ENCODE measurements at regions not wholly inside any gene's neighbourhood (a gene's known extent, or its start where the extent isn't known, plus 50 kb on each side); places are given as distances from the start of the nearest gene placed in this dataset.

DNA sequence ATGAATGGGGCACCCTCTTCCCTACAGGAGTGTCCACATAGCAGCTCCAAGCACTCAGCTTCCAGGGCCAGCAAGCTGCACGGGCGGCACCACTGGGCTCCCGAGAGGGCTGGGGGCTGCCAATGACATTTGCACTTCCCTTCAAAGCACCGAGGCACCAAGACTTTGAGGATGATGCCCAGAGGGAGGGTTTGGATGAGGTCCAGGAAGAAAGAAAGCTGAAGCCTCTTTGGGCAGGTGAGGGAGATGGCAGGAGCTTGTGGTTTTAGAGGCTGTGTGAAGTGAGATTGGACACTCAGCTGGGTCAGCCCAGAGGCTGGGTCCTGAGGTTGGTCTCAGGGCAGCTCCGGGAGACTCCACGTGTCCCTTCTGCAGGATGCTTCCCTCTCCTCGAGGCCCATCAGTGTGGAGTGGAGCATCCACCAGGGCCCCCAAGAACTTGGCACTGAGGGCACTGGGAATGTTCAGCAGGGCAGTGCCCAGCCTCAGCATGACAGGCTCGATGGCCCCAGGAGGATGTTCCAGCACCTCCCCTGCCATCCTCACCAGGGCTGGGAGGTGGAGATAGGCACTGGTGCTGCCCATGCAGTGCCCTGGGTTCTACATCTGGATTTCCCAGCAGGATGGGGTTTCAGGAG lies 54.9 kb upstream of the IGFBP3 start:
- DNase-seq (ENCODE audit: low read depth), result no peak
- TF ChIP-seq, protein P1, sequence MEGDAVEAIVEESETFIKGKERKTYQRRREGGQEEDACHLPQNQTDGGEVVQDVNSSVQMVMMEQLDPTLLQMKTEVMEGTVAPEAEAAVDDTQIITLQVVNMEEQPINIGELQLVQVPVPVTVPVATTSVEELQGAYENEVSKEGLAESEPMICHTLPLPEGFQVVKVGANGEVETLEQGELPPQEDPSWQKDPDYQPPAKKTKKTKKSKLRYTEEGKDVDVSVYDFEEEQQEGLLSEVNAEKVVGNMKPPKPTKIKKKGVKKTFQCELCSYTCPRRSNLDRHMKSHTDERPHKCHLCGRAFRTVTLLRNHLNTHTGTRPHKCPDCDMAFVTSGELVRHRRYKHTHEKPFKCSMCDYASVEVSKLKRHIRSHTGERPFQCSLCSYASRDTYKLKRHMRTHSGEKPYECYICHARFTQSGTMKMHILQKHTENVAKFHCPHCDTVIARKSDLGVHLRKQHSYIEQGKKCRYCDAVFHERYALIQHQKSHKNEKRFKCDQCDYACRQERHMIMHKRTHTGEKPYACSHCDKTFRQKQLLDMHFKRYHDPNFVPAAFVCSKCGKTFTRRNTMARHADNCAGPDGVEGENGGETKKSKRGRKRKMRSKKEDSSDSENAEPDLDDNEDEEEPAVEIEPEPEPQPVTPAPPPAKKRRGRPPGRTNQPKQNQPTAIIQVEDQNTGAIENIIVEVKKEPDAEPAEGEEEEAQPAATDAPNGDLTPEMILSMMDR (IDR thresholded peaks at IDR 0.05; ENCODE audit: control insufficient read depth, extremely low read depth, insufficient read depth), result no peak
- no peak overlapping the region for H3K4me3 ChIP-seq (ENCODE audit: low read depth, low read length)

DNA sequence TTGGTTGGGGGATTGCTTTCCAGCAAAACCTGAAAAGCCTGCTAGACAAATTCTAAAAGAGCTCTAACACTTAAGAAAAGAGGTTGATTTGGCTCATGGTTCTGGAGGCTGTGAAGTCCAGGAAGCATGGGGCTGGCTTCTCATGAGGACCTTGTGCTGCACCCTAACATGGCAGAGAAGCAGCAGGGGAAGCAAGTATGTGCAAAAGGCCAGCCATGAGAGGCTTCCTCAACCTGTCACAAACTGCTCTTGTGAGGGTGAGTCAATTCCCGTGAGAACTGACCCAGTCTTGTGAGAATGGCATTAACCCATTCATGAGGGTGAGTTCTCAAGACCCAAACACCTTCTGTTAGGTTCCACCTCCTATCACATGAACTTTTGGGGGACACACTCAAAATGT lies 54.3 kb upstream of the IGFBP3 start:
- TF ChIP-seq, protein P1 (IDR thresholded peaks at IDR 0.05; ENCODE audit: control insufficient read depth, extremely low read depth, insufficient read depth), result no peak
- no peak overlapping the region for H3K4me3 ChIP-seq (ENCODE audit: low read depth, low read length)
- DNase-seq (ENCODE audit: low read depth), result no peak

DNA sequence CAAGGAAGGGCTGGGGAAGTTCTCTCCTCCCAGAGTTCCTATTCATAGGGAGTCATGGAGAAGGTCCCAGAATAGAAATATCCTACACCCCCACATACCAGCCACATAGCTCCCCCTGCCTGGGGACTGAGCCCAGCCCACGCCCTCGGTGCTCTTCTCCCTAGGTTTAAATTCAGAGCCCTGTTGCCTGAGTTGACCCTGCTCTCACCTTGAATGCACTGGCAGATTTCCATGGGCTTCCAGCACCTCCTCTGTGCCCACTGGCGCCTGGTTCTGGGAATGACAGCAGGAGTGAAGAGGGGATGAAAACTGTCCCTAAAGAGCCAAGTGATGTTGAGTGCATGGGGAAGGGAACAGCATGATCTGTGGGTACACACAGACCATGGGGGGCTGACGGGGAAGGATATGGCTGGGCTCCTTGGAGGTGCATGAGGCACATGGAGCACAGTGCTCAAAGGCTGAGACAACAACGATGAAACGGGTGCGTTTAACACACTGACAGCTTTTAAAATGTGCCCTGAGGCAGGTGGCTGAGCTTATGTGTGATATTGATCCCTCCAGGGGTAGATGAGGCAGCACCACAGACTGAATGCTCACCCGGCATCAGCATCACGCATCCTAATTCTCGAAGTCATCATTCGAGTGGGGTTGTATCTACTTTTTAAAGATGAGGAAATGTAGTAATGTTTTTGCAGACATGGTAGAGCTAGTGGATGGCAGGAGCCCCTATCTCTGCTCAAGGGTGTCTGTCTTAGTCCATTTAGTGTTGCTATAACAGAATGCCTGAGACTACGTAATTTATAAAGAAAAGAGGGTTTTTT lies 53.7 kb upstream of the IGFBP3 start:
- H3K4me3 ChIP-seq (ENCODE audit: low read depth, low read length), result no peak overlapping the region
- DNase-seq (ENCODE audit: low read depth), result no peak
- TF ChIP-seq, protein P1 (IDR thresholded peaks at IDR 0.05; ENCODE audit: control insufficient read depth, extremely low read depth, insufficient read depth), result no peak

DNA sequence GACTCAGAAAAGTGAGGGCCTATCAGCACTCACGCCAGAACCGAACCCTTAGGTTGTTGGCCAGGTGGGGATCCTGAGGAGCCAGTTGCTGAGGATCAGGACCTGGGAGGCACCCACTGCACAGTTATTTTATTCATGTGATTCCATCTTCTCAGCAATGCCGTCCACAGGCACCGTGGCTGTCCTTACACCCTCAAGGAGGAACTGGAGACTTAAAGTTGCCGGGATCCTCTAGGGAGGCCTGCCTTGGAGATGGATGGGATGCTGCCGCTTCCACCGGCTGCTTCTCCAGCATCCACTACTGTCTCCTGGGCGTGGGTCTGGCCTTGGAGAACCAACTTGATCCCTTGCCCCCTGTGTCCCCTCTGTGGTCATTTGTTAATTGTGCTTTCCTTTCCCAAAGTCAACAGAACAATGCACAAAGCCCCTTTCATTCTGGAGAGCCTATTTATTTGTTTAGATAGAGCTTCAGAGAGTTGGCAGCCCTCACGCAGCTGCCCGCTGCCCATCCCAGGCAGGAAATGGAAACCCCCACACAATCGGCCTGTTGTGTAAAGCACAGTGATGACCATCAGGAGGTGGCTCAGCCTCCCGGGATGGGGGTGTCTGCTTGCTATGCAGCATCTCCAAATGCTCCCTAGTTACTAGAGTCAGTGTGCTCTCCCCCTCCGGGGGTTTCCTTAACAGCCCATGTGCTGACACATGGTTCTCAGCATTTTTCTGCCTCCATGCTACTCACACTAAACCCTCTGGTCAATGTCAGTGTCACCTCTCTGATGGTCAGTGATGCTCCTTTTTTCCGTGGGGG lies 52.9 kb upstream of the IGFBP3 start:
- no peak for DNase-seq (ENCODE audit: low read depth)
- H3K4me3 ChIP-seq (ENCODE audit: low read depth, low read length), result no peak overlapping the region
- TF ChIP-seq, protein P1 (IDR thresholded peaks at IDR 0.05; ENCODE audit: control insufficient read depth, extremely low read depth, insufficient read depth), result no peak

DNA sequence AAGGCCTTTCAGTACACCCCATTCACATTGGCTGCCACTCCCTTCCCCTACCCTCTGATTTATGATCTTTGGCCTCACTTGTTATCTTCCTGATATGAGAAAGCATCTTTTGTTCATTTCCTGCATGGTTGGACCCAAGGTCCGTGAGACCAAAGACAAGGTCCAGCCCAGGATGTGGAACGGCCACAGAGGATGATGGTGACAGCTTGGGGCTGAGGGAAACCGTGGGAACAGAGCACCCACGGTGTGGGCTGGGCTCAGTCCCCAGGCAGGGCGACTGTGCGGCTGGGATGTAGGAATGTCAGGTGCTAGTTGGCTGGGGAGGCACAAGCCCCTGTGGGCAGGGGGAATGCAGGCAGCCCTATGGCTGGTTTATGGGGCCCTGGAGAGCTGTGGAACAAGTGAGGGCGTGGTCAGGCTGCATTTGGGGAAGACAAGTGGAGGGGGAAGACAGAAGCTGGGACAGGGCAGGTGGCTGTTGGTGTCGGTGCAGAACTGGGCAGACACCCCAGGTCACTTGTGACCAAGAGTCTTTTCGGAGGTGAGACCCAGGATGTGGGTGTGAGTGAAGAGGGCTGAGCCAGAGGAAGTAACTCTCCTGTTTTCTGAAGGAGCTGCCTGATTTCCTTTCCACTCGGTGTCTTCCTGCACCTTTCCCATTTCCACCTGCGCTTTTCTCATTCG lies 51.7 kb upstream of the IGFBP3 start:
- H3K4me3 ChIP-seq (ENCODE audit: low read depth, low read length), result no peak overlapping the region
- DNase-seq (ENCODE audit: low read depth), result no peak
- TF ChIP-seq, protein P1 (IDR thresholded peaks at IDR 0.05; ENCODE audit: control insufficient read depth, extremely low read depth, insufficient read depth), result no peak

DNA sequence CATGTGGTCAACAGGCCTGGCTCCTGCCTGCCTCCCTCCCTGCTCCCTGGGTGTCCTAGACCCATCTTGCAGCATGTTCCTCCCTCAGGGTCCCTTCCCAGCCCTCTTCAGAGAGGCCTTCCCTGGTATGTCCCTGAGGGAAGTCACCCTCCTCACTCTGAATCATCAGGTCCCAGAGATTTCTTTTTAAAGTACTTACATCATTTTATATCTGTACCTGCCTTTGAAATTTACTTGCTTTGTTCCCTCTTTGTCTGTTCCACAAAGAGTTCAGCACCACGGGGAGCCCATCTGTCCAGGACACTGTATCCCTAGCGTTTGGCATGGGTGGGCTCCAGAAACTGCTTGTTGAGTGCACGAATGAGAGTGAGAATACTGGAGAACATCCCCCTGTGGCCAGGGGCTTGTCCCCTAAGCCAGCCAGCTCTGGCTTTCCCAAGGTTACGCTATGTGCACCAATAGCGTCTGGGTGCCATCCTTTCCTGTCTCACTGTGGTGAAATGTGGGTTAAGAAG lies 50.6 kb upstream of the IGFBP3 start:
- TF ChIP-seq, protein P1 (IDR thresholded peaks at IDR 0.05; ENCODE audit: control insufficient read depth, extremely low read depth, insufficient read depth), result no peak
- no peak for DNase-seq (ENCODE audit: low read depth)
- H3K4me3 ChIP-seq (ENCODE audit: low read depth, low read length), result no peak overlapping the region
